Tibial nerve (tissue), 4 donors: ENCODE measurements at regions not wholly inside any gene's neighbourhood (a gene's known extent, or its start where the extent isn't known, plus 50 kb on each side); places are given as distances from the start of the nearest gene placed in this dataset.

Experiments used
- CTCF ChIP-seq, 5 experiments: fragments of 200-600 bp in 3 of 5; fragments of 450-650 bp in 2 of 5; sonication (generic) in 3 of 5; IDR thresholded peaks; one replicate each; pipeline ENCODE4 v1.5.1; 2016 to 2019; ENCODE audit warnings: antibody characterized with exemption in 5 of 5, mild to moderate bottlenecking in 3 of 5, moderate library complexity in 2 of 5
- EP300 ChIP-seq, 2 donors: sonication (generic); formaldehyde crosslinking; IDR thresholded peaks; one replicate each; pipeline ENCODE4 v1.6.1; 2017; ENCODE audit warnings: antibody characterized with exemption in 2 of 2, mild to moderate bottlenecking in 1 of 2
- POLR2A ChIP-seq, 2 donors: fragments of 450-650 bp; IDR thresholded peaks; one replicate each; pipeline ENCODE4 v1.6.1; 2017; ENCODE audit warnings: antibody characterized with exemption in 2 of 2, mild to moderate bottlenecking in 2 of 2, moderate library complexity in 2 of 2

- TF ChIP-seq CTCF (IDR thresholded peaks at IDR 0.05) (no peak), EP300 (IDR thresholded peaks at IDR 0.05) (no peak), POLR2A (IDR thresholded peaks at IDR 0.05) (no peak)
Measured at GRCh38 chr4:78667325-78667724, 108.8 kb upstream of the BMP2K start.
